T-helper 1 cell treated with Interleukin-12 subunit alpha and Interleukin-12 subunit beta and Interleukin-4 antibody, amounts not matched to agents 30 μg/mL and 1 μg/mL, for 36 hours (primary cell): ENCODE measurements at regions not wholly inside any gene's neighbourhood (a gene's known extent, or its start where the extent isn't known, plus 50 kb on each side); places are given as distances from the start of the nearest gene placed in this dataset.

Source experiments
- H3K27ac Mint-ChIP-seq: one replicate; pipeline ENCODE4 v1.8.0; 2021; ENCODE audit warnings: mild to moderate bottlenecking, mixed read lengths
- H3K27me3 Mint-ChIP-seq: one replicate; pipeline ENCODE4 v1.8.0; 2021; ENCODE audit warnings: low read depth, mixed read lengths
- H3K36me3 Mint-ChIP-seq: one replicate; pipeline ENCODE4 v1.8.0; 2021; ENCODE audit warnings: low read depth, mixed read lengths
- H3K4me1 Mint-ChIP-seq: one replicate; pipeline ENCODE4 v1.8.0; 2021; ENCODE audit warnings: low read depth, mixed read lengths
- H3K4me3 Mint-ChIP-seq: one replicate; pipeline ENCODE4 v1.8.0; 2021; ENCODE audit warnings: mild to moderate bottlenecking, moderate library complexity, mixed read lengths
- H3K9me3 Mint-ChIP-seq: one replicate; pipeline ENCODE4 v1.8.0; 2021; ENCODE audit warnings: mixed read lengths

DNA sequence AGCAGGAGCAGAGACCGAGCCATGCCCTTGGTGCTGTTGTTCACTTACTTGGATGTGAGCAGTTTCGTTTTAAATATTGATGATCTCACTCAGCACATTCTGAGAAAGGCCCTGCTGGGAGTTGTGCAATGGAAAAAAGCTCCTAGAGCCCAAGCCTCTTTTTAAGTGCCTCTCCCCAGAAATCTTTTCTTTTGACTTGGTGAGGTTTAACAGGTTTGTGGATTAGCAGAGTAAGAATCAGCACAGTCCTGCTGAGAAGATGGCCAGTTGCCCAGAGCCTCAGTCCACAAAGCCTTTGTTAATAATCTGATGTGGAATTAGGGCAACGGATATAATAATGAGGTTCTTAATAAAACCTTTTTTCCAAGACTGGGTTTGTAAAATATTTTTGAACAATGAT is 157.5 kb upstream of the ATP6AP2 start:
- Mint-ChIP-seq H3K27ac (peak overlapping the region; percentile 20), H3K4me1 (peaks cover 8% of the 10 kb centered on the region), H3K27me3 (no peaks in the 10 kb centered on the region), H3K4me3 (no peak overlapping the region), H3K9me3 (peaks cover 3% of the 10 kb centered on the region), H3K36me3 (no peaks in the 10 kb centered on the region)

DNA sequence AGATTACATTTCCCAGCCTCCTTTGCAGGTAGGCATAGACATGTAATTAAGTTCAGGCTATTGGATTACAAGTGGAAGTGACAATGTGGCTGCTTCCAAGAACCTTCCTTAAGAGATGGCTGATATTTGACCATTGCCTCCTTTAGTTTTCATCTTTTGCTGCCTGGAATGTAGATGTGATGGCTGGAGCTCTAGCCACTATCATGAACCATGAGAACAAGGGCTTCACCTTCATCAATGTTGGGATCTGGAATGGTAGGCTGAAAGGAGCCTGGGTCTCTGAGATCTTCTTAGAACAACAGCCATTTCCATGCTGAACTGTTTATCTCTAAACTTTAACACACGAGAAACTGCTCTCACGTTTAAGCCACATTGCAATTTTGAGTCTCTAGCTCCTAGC is 158.7 kb upstream of the ATP6AP2 start:
- H3K4me3 Mint-ChIP-seq: no peak overlapping the region
- H3K9me3 Mint-ChIP-seq: peaks cover 3% of the 10 kb centered on the region

DNA sequence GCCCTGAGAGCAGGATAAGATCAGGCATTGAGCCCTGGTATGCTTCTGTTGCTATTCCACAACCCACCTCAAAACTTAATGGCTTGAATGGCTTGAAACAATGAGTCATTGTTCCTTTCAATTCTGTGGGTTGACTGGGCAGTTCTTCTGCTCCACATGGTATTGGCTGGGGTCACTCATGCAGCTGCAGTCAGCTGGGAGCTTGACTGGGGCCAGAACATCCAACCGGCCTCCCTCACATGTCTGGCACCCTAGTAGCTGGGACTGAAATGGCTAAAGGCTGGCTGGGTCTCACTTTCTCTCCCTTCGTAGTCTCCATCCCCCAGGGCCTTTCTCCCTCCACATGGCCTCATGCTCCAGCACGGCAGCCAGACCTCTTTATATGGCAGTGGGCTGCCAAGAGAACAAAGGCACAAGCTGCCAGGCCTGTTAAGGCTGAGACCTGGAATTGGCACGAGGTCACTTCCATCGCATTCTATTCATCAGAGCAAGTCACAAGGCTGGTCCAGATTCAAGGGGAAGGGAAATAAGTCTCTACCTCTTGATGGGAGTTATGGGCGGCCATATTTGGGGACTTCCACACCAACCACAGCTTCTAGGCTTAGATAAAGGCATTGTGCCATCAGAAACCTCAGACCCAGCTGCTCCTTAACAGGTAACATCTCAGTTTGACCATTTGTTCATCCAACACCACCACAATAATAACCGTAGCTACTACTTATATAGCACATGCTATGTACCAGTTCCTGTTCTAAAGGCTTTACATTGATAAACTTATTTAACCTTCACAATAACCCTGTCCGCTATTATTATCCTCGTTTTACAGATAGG is 159.7 kb upstream of the ATP6AP2 start:
- Mint-ChIP-seq H3K27ac (peak overlapping the region; percentile 31), H3K27me3 (no peaks in the 10 kb centered on the region), H3K4me3 (no peak overlapping the region), H3K9me3 (peaks cover 3% of the 10 kb centered on the region), H3K4me1 (peaks cover 8% of the 10 kb centered on the region), H3K36me3 (no peaks in the 10 kb centered on the region)

More for the DNA sequence above, 158.7 kb upstream of the ATP6AP2 start:
- Mint-ChIP-seq H3K36me3 (no peaks in the 10 kb centered on the region), H3K27me3 (no peaks in the 10 kb centered on the region), H3K4me1 (peaks cover 8% of the 10 kb centered on the region), H3K27ac (no peak overlapping the region)

- Mint-ChIP-seq H3K27me3 (no peaks in the 10 kb centered on the region), H3K27ac (no peak overlapping the region), H3K36me3 (no peaks in the 10 kb centered on the region), H3K9me3 (peaks cover 3% of the 10 kb centered on the region), H3K4me3 (no peak overlapping the region), H3K4me1 (peaks cover 8% of the 10 kb centered on the region)
Observed at GRCh38 chrX:40418813-40419195, 162.0 kb upstream of the ATP6AP2 start.

DNA sequence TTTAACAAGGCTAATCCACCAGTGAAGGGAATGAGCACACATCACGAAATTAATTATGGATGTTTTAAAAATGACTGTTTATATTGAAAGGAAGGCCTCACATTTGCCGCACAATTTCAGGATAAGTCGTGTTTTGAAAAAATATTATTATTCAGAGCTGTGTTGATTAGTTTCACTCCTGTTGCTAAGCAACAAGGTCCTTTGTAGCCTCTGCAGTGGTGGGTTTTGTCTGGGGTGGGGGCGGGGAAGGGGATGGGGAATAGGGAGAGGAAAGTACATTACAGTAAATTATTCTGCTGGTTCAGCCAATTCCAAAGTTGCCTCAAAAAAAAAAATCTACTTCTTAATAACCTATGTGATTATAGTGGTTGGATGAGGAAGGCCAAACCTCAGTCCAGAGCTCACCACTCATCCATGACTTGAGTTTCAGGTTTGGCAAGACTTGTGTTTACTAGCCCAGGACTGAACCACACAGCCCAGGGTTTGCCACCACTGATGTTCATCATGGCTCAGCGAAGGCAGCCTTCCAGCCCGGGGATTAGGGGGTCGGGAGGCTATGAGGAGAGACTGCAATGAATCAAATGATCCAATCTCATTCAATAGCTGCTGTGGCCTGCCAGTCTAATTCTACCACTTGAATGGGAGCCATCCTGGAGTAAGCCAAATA is 162.5 kb upstream of the ATP6AP2 start:
- Mint-ChIP-seq H3K9me3 (peaks cover 3% of the 10 kb centered on the region), H3K4me3 (no peak overlapping the region), H3K27ac (no peak overlapping the region), H3K36me3 (no peaks in the 10 kb centered on the region), H3K27me3 (peaks cover 4% of the 10 kb centered on the region), H3K4me1 (peaks cover 8% of the 10 kb centered on the region)

DNA sequence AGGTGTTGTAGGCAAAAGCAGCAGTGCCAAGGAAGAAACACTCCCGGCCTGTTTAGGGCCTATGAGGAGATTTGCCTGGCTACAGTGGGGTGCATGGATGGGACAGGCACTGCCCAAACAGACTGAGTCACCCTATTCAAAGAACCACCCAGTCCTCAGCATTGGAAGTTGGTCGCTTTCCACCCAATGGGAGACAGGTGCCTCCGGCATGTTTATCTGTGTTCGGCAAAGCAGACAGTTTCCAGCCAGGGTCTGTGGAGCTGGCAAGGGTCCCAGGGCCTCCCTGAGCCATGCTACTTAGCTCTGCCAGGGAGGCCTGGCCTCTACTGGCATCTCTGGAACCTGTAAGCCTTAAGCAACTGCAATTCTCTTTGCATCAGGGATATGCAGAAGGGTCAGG is 165.1 kb upstream of the ATP6AP2 start:
- Mint-ChIP-seq H3K4me3 (no peak overlapping the region), H3K27me3 (peaks cover 6% of the 10 kb centered on the region), H3K9me3 (no peaks in the 10 kb centered on the region), H3K4me1 (peaks cover 5% of the 10 kb centered on the region), H3K27ac (no peak overlapping the region), H3K36me3 (no peaks in the 10 kb centered on the region)

DNA sequence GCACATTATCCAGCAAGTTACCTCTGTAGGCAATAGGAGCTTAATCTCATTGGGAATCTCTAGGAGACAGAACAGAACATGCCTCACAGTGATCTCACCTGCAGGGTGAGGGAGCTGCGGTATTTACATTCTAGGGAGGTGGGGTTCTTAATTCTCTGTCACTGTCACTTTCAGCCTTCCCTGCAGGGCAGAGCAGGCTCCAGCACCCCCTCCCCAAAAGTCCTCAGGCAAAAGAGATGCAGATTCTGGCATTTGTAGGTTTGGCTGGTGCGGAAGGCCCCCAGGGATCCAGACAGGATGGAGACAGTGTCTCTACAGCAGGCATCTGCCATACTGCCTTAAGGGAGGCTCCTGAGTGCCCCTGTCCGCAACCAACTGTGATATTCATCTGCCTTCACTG is 166.4 kb upstream of the ATP6AP2 start:
- peaks cover 6% of the 10 kb centered on the region for H3K27me3 Mint-ChIP-seq
- H3K4me1 Mint-ChIP-seq: peaks cover 5% of the 10 kb centered on the region
- H3K27ac Mint-ChIP-seq: no peak overlapping the region
- no peaks in the 10 kb centered on the region for H3K9me3 Mint-ChIP-seq
- no peaks in the 10 kb centered on the region for H3K36me3 Mint-ChIP-seq
- no peak overlapping the region for H3K4me3 Mint-ChIP-seq

GRCh38 chrX:40411340-40412111 is 169.2 kb upstream of the ATP6AP2 start:
- peaks cover 10% of the 10 kb centered on the region for H3K27me3 Mint-ChIP-seq
- H3K4me1 Mint-ChIP-seq: no peaks in the 10 kb centered on the region
- H3K27ac Mint-ChIP-seq: no peak overlapping the region
- peaks cover 10% of the 10 kb centered on the region for H3K9me3 Mint-ChIP-seq
- H3K36me3 Mint-ChIP-seq: no peaks in the 10 kb centered on the region
- no peak overlapping the region for H3K4me3 Mint-ChIP-seq

DNA sequence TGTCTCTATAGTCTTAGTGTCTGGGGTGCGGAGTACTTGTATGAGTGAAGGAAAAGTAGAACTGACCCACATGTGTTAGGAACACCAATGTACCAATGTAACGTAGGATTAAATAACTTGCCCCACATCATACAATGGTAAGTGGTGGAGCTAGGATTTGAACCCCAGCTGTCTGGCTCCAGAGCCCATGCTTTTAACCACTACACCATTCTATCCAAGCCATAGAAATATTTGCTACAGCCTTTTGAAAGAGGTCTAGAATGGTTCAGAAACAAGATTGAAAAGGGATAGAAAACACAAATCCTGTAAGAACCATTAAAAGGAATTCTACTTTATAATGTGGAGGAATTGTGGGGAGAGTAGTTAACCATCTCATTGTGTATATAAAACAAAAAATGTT is 169.9 kb upstream of the ATP6AP2 start:
- Mint-ChIP-seq H3K4me3 (no peak overlapping the region), H3K4me1 (no peaks in the 10 kb centered on the region), H3K27ac (no peak overlapping the region), H3K9me3 (peaks cover 10% of the 10 kb centered on the region), H3K36me3 (no peaks in the 10 kb centered on the region), H3K27me3 (peaks cover 10% of the 10 kb centered on the region)

DNA sequence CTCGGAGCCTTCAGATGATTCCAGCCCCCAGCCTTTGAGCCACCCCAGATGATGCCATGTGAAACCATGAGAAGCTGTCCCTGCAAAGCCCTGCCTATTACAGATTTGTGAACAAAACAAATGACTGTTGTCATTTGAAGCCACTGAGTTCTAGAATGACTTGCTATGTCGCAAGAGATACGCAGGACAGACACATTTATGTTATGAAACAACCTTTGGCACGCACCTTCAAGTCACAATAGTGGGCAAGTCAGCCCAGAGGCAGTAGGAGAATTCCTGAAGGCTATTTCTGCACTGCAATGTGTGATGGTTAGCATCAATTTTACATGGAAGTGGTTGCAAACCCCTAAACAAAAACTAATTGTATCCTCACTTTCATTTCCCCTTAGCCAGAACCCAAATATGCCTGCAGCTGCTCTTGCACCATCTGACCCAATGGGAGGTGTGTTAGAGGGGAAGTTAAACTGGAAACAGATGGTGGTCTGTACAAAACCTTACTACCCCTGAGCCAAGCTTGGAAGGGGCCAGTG is 174.4 kb upstream of the ATP6AP2 start:
- no peaks in the 10 kb centered on the region for H3K4me1 Mint-ChIP-seq
- H3K27me3 Mint-ChIP-seq: peaks cover 4% of the 10 kb centered on the region
- H3K36me3 Mint-ChIP-seq: no peaks in the 10 kb centered on the region
- no peak overlapping the region for H3K4me3 Mint-ChIP-seq
- no peak overlapping the region for H3K27ac Mint-ChIP-seq
- peaks cover 10% of the 10 kb centered on the region for H3K9me3 Mint-ChIP-seq

- Mint-ChIP-seq H3K9me3 (peaks cover 10% of the 10 kb centered on the region), H3K4me3 (no peak overlapping the region), H3K27ac (no peak overlapping the region), H3K4me1 (no peaks in the 10 kb centered on the region), H3K27me3 (peaks cover 4% of the 10 kb centered on the region), H3K36me3 (no peaks in the 10 kb centered on the region)
Observed at GRCh38 chrX:40405399-40405798, 175.4 kb upstream of the ATP6AP2 start.

- no peaks in the 10 kb centered on the region for H3K36me3 Mint-ChIP-seq
- H3K9me3 Mint-ChIP-seq: peaks cover 7% of the 10 kb centered on the region
Observed at GRCh38 chrX:40403757-40404156, 177.0 kb upstream of the ATP6AP2 start.

GRCh38 chrX:40402831-40403533 is 177.8 kb upstream of the ATP6AP2 start:
- H3K9me3 Mint-ChIP-seq: peaks cover 1% of the 10 kb centered on the region
- no peaks in the 10 kb centered on the region for H3K4me1 Mint-ChIP-seq
- H3K4me3 Mint-ChIP-seq: no peak overlapping the region
- H3K36me3 Mint-ChIP-seq: no peaks in the 10 kb centered on the region
- peaks cover under 1% of the 10 kb centered on the region for H3K27me3 Mint-ChIP-seq
- H3K27ac Mint-ChIP-seq: no peak overlapping the region

More at GRCh38 chrX:40403757-40404156, 177.0 kb upstream of the ATP6AP2 start:
- H3K27me3 Mint-ChIP-seq: peaks cover 4% of the 10 kb centered on the region
- H3K4me3 Mint-ChIP-seq: no peak overlapping the region
- no peak overlapping the region for H3K27ac Mint-ChIP-seq
- H3K4me1 Mint-ChIP-seq: no peaks in the 10 kb centered on the region

DNA sequence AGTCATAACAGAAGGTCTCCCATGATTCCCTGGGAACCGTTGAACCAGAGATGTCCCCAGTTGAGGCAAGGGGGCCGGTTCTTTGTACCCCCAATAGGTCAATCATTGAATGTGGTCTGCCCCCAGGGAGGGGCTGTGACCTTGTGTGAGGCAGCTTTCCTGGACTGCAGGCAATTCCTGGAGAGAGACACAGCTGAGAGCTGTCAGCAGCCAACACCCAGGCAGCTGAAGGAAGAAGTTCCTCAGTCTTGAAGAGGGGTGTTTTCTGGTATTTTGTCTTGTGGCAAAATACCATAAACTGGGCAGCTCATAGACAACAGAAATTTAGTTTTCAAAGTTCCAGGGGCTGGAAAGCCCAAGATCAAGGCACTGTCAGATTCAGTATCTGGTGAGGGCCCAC is 185.7 kb upstream of the ATP6AP2 start:
- Mint-ChIP-seq H3K27ac (no peak overlapping the region), H3K4me3 (no peak overlapping the region), H3K36me3 (no peaks in the 10 kb centered on the region), H3K9me3 (no peaks in the 10 kb centered on the region), H3K4me1 (no peaks in the 10 kb centered on the region), H3K27me3 (no peaks in the 10 kb centered on the region)
